OCI-LY3 (cell line): ENCODE measurements at regions not wholly inside any gene's neighbourhood (a gene's known extent, or its start where the extent isn't known, plus 50 kb on each side); places are given as distances from the start of the nearest gene placed in this dataset.

Experiments
- EZH2phosphoT487 ChIP-seq: fragments of 200-600 bp; shearing (Covaris generic); IDR thresholded peaks from 2 replicates; pipeline ENCODE4 v1.6.1; 2018; ENCODE audit warnings: antibody characterized with exemption, mixed run types, low read depth
- TF ChIP-seq, protein P1 (sequence below): fragments of 200-600, 300-600 bp; sonication (generic); IDR thresholded peaks from 2 replicates; pipeline ENCODE4 v1.5.1; 2014; ENCODE audit warnings: antibody characterized with exemption, low read length, low read depth

DNA sequence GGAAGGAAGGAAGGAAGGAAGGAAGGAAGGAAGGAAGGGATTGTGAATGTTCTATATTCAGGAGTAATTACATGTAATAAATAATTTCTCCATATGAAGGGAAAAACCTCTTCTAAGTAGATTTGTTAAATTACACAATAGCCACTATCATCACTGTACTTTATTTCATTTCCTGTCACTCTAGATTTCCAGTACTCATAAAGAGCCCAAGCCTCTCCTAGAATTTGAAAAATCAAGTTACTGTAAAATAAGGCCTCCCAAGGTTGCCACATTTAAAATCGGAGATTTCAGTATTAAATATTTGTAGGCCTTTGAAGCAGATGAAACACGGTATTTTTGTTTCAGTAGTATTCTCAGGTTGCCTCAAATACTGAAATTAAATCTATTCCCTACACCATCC lies 499.0 kb downstream of the CDH10 start:
- TF ChIP-seq EZH2phosphoT487, result no peak
- TF ChIP-seq, protein P1, sequence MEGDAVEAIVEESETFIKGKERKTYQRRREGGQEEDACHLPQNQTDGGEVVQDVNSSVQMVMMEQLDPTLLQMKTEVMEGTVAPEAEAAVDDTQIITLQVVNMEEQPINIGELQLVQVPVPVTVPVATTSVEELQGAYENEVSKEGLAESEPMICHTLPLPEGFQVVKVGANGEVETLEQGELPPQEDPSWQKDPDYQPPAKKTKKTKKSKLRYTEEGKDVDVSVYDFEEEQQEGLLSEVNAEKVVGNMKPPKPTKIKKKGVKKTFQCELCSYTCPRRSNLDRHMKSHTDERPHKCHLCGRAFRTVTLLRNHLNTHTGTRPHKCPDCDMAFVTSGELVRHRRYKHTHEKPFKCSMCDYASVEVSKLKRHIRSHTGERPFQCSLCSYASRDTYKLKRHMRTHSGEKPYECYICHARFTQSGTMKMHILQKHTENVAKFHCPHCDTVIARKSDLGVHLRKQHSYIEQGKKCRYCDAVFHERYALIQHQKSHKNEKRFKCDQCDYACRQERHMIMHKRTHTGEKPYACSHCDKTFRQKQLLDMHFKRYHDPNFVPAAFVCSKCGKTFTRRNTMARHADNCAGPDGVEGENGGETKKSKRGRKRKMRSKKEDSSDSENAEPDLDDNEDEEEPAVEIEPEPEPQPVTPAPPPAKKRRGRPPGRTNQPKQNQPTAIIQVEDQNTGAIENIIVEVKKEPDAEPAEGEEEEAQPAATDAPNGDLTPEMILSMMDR, result no peak
